HepG2 (cell line): ENCODE measurements at regions not wholly inside any gene's neighbourhood (a gene's known extent, or its start where the extent isn't known, plus 50 kb on each side); places are given as distances from the start of the nearest gene placed in this dataset.
A peak's percentile ranks its signal among the peaks of the same experiment; 100 is the strongest.

ENCODE experiments used
- ATM ChIP-seq: fragments of 450-650 bp; IDR thresholded peaks from 2 replicates; pipeline ENCODE4 v1.7.1; 2017; ENCODE audit warnings: mild to moderate bottlenecking, borderline replicate concordance
- EP300 ChIP-seq, 3 experiments: sonication (generic) in 1 of 3; formaldehyde crosslinking in 1 of 3; IDR thresholded peaks; 2 replicates each; pipeline versions ENCODE4 v1.5.1 to v1.6.1; 2011 to 2020; ENCODE audit warnings: low read depth in 2 of 3, low read length in 2 of 3, borderline replicate concordance in 1 of 3, improper control_type of control experiment in 1 of 3, mild to moderate bottlenecking in 1 of 3, missing genetic modification reagents in 1 of 3, moderate library complexity in 1 of 3
- ESRRA ChIP-seq: sonication (generic); formaldehyde crosslinking; IDR thresholded peaks from 2 replicates; pipeline ENCODE4 v1.5.1; 2020; ENCODE audit warnings: mild to moderate bottlenecking, low read depth, missing genetic modification reagents
- FOXO1 ChIP-seq: sonication (generic); formaldehyde crosslinking; IDR thresholded peaks from 2 replicates; pipeline ENCODE4 v1.4.0; 2020; ENCODE audit warnings: missing genetic modification reagents
- JUN ChIP-seq: sonication (generic); formaldehyde crosslinking; IDR thresholded peaks from 2 replicates; pipeline ENCODE4 v1.4.0; 2020; ENCODE audit warnings: mild to moderate bottlenecking, missing genetic modification reagents
- KDM4B ChIP-seq: sonication (generic); formaldehyde crosslinking; IDR thresholded peaks from 2 replicates; pipeline ENCODE4 v1.4.0; 2020; ENCODE audit warnings: missing genetic modification reagents
- LCORL ChIP-seq, 2 experiments: fragments of 450-650 bp in 1 of 2; sonication (generic) in 1 of 2; formaldehyde crosslinking in 1 of 2; IDR thresholded peaks; 2 replicates each; pipeline versions ENCODE4 v1.5.0 to v1.6.1; 2017 to 2020; ENCODE audit warnings: antibody characterized with exemption in 1 of 2, missing genetic modification reagents in 1 of 2
- MXI1 ChIP-seq: IDR thresholded peaks from 3 replicates; pipeline ENCODE4 v1.6.1; 2012; ENCODE audit warnings: low read depth, low read length, inconsistent platforms, borderline replicate concordance
- NFE2L2 ChIP-seq: fragments of 150-350 bp; IDR thresholded peaks from 2 replicates; pipeline ENCODE4 v1.6.1; 2014; ENCODE audit warnings: low read length
- SMAD1 ChIP-seq: sonication (generic); formaldehyde crosslinking; IDR thresholded peaks from 2 replicates; pipeline ENCODE4 v1.4.0; 2020; ENCODE audit warnings: missing genetic modification reagents, low read depth, mild to moderate bottlenecking, borderline replicate concordance
- ZBTB42 ChIP-seq: sonication (generic); formaldehyde crosslinking; IDR thresholded peaks from 2 replicates; pipeline ENCODE4 v1.5.0; 2020; ENCODE audit warnings: mild to moderate bottlenecking, missing genetic modification reagents
- ZNF292 ChIP-seq: sonication (generic); formaldehyde crosslinking; IDR thresholded peaks from 2 replicates; pipeline ENCODE4 v1.8.1; 2022; ENCODE audit warnings: mild to moderate bottlenecking, low read depth, missing genetic modification reagents, borderline replicate concordance
- ZNF331 ChIP-seq: sonication (generic); formaldehyde crosslinking; IDR thresholded peaks from 2 replicates; pipeline ENCODE4 v1.4.0; 2020; ENCODE audit warnings: missing genetic modification reagents
- ZNF468 ChIP-seq: sonication (generic); formaldehyde crosslinking; IDR thresholded peaks from 2 replicates; pipeline ENCODE4 v1.8.0; 2022; ENCODE audit warnings: mild to moderate bottlenecking, moderate library complexity, missing genetic modification reagents
- ZNF761 ChIP-seq: sonication (generic); formaldehyde crosslinking; conservative IDR thresholded peaks from 2 replicates; pipeline ENCODE4 v1.4.0; 2020; ENCODE audit warnings: mild to moderate bottlenecking, missing genetic modification reagents
- TF ChIP-seq, protein P1 (sequence below): sonication (generic); formaldehyde crosslinking; IDR thresholded peaks from 2 replicates; pipeline ENCODE4 v1.4.0; 2020; ENCODE audit warnings: mild to moderate bottlenecking, missing genetic modification reagents
- TF ChIP-seq, protein P2 (sequence below): sonication (generic); formaldehyde crosslinking; IDR thresholded peaks from 2 replicates; pipeline ENCODE4 v1.5.0; 2020; ENCODE audit warnings: mild to moderate bottlenecking, missing genetic modification reagents, borderline replicate concordance
- TF ChIP-seq, protein P3 (sequence below): sonication (generic); formaldehyde crosslinking; IDR thresholded peaks from 2 replicates; pipeline ENCODE4 v1.4.0; 2020; ENCODE audit warnings: missing genetic modification reagents

DNA sequence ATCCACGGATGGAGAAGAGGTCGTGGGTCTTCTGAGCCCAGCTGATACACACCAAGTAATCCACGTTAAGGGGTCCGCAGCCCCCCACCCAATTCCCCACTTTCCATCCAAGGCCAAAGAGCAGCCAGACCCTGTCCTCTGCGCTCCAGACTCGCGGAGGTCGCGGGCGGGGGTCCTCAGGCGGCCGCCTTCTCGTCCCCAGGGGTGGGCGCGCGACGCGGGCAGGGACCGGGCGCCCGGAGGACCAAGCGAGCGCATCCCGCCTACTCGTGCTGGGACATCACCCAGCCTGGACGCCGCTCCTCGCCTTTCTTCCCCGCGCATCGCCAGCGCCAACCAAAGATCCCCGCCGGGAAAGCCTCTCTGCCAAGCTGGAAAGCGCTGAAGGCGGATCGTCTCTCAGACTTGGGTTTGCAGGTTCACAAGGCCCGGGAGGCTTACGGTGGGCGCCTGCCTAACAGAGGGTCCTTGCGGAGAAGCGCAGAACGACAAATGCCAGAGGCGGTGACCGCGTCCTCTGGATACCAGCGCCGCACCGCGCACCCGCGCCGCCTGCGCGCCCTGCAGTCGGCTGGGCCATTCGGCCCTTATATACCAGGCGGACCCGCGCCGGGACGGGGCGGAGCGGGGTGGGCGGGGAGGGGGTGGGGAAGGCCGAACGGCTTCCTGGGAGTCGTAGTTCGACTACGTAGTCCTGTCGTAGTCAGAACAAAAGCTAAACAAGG is 471.6 kb downstream of the SOX9 start (continued):
- TF ChIP-seq, protein P1, sequence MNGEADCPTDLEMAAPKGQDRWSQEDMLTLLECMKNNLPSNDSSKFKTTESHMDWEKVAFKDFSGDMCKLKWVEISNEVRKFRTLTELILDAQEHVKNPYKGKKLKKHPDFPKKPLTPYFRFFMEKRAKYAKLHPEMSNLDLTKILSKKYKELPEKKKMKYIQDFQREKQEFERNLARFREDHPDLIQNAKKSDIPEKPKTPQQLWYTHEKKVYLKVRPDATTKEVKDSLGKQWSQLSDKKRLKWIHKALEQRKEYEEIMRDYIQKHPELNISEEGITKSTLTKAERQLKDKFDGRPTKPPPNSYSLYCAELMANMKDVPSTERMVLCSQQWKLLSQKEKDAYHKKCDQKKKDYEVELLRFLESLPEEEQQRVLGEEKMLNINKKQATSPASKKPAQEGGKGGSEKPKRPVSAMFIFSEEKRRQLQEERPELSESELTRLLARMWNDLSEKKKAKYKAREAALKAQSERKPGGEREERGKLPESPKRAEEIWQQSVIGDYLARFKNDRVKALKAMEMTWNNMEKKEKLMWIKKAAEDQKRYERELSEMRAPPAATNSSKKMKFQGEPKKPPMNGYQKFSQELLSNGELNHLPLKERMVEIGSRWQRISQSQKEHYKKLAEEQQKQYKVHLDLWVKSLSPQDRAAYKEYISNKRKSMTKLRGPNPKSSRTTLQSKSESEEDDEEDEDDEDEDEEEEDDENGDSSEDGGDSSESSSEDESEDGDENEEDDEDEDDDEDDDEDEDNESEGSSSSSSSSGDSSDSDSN (CRISPR knock-in tag): peak; percentile 91
- 0 out of 2 replicates have a peak, but pooled peaks have one; percentile 2 for TF ChIP-seq NFE2L2
- TF ChIP-seq JUN: no peak
- no peak for TF ChIP-seq ZBTB42
- TF ChIP-seq ZNF292: peak; percentile 89
- peak; percentile 42 to 52; a peak in 2 of 4 replicates for TF ChIP-seq EP300 (IDR thresholded peaks at IDR 0.05; ENCODE audit: low read depth in 2 of 2, low read length in 2 of 2)
- TF ChIP-seq EP300 (CRISPR knock-in tag; IDR thresholded peaks at IDR 0.05; ENCODE audit: borderline replicate concordance): 0 out of 2 replicates have a peak, but pooled peaks have one; percentile 15
- TF ChIP-seq KDM4B (CRISPR knock-in tag): no peak; the same call in none of the 2 replicates
- peak; percentile 64 for TF ChIP-seq FOXO1 (CRISPR knock-in tag)
- no peak for TF ChIP-seq SMAD1 (CRISPR knock-in tag)
- peak; percentile 80 for TF ChIP-seq ESRRA
- TF ChIP-seq LCORL (IDR thresholded peaks at IDR 0.05): no peak
- peak; percentile 86 for TF ChIP-seq LCORL (CRISPR knock-in tag; IDR thresholded peaks at IDR 0.05)
- TF ChIP-seq ZNF468 (CRISPR knock-in tag): no peak
- 0 out of 3 replicates have a peak, but pooled peaks have one; percentile 60 for TF ChIP-seq MXI1
- TF ChIP-seq, protein P2, sequence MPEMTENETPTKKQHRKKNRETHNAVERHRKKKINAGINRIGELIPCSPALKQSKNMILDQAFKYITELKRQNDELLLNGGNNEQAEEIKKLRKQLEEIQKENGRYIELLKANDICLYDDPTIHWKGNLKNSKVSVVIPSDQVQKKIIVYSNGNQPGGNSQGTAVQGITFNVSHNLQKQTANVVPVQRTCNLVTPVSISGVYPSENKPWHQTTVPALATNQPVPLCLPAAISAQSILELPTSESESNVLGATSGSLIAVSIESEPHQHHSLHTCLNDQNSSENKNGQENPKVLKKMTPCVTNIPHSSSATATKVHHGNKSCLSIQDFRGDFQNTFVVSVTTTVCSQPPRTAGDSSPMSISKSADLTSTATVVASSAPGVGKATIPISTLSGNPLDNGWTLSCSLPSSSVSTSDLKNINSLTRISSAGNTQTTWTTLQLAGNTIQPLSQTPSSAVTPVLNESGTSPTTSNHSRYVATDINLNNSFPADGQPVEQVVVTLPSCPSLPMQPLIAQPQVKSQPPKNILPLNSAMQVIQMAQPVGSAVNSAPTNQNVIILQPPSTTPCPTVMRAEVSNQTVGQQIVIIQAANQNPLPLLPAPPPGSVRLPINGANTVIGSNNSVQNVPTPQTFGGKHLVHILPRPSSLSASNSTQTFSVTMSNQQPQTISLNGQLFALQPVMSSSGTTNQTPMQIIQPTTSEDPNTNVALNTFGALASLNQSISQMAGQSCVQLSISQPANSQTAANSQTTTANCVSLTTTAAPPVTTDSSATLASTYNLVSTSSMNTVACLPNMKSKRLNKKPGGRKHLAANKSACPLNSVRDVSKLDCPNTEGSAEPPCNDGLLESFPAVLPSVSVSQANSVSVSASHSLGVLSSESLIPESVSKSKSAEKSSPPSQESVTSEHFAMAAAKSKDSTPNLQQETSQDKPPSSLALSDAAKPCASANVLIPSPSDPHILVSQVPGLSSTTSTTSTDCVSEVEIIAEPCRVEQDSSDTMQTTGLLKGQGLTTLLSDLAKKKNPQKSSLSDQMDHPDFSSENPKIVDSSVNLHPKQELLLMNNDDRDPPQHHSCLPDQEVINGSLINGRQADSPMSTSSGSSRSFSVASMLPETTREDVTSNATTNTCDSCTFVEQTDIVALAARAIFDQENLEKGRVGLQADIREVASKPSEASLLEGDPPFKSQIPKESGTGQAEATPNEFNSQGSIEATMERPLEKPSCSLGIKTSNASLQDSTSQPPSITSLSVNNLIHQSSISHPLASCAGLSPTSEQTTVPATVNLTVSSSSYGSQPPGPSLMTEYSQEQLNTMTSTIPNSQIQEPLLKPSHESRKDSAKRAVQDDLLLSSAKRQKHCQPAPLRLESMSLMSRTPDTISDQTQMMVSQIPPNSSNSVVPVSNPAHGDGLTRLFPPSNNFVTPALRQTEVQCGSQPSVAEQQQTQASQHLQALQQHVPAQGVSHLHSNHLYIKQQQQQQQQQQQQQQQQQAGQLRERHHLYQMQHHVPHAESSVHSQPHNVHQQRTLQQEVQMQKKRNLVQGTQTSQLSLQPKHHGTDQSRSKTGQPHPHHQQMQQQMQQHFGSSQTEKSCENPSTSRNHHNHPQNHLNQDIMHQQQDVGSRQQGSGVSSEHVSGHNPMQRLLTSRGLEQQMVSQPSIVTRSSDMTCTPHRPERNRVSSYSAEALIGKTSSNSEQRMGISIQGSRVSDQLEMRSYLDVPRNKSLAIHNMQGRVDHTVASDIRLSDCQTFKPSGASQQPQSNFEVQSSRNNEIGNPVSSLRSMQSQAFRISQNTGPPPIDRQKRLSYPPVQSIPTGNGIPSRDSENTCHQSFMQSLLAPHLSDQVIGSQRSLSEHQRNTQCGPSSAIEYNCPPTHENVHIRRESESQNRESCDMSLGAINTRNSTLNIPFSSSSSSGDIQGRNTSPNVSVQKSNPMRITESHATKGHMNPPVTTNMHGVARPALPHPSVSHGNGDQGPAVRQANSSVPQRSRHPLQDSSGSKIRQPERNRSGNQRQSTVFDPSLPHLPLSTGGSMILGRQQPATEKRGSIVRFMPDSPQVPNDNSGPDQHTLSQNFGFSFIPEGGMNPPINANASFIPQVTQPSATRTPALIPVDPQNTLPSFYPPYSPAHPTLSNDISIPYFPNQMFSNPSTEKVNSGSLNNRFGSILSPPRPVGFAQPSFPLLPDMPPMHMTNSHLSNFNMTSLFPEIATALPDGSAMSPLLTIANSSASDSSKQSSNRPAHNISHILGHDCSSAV: no peak
- no peak for TF ChIP-seq ATM
- TF ChIP-seq ZNF761 (CRISPR knock-in tag): peak; percentile 86; the same call in 1 of the 2 replicates
- TF ChIP-seq ZNF331 (CRISPR knock-in tag): peak; percentile 93
- TF ChIP-seq, protein P3, sequence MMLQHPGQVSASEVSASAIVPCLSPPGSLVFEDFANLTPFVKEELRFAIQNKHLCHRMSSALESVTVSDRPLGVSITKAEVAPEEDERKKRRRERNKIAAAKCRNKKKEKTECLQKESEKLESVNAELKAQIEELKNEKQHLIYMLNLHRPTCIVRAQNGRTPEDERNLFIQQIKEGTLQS (CRISPR knock-in tag): peak; percentile 74; the same call in 1 of the 2 replicates
